Left ventricle myocardium inferior (tissue), 1 donor: ENCODE measurements at regions not wholly inside any gene's neighbourhood (a gene's known extent, or its start where the extent isn't known, plus 50 kb on each side); places are given as distances from the start of the nearest gene placed in this dataset.
A peak's percentile ranks its signal among the peaks of the same experiment; 100 is the strongest.

ENCODE experiments used
- DNase-seq: peaks from one replicate; pipeline ENCODE4 v3.0.0-alpha.2; 2020
- H3K27ac ChIP-seq: fragments of 200-600 bp; replicated peaks from 2 replicates; pipeline ENCODE4 v1.8.0; 2021
- H3K27me3 ChIP-seq: fragments of 200-600 bp; 2 replicates; pipeline ENCODE4 v1.8.0; 2021; ENCODE audit warnings: low read depth
- H3K36me3 ChIP-seq: fragments of 200-600 bp; 2 replicates; pipeline ENCODE4 v1.8.0; 2021
- H3K4me1 ChIP-seq: fragments of 200-600 bp; 2 replicates; pipeline ENCODE4 v1.8.0; 2021
- H3K4me3 ChIP-seq: fragments of 200-600 bp; 2 replicates; pipeline ENCODE4 v1.8.0; 2021; ENCODE audit warnings: mild to moderate bottlenecking, moderate library complexity
- H3K9me3 ChIP-seq: fragments of 200-600 bp; replicated peaks from 2 replicates; pipeline ENCODE4 v1.8.0; 2021
- intact Hi-C: fragments of 100-400 bp; cut with micrococcal nuclease; formaldehyde crosslinking; loops from one replicate; pipeline ENCODE4 v1.11.0; 2022
- TF ChIP-seq, protein P1 (sequence below): fragments of 200-600 bp; IDR thresholded peaks from 2 replicates; pipeline ENCODE4 v1.8.0; 2021; ENCODE audit warnings: antibody characterized with exemption, mild to moderate bottlenecking, borderline replicate concordance
- donor health status: DM: no; HTN: yes; CAD: no; lungs with severe emphysema.

DNA sequence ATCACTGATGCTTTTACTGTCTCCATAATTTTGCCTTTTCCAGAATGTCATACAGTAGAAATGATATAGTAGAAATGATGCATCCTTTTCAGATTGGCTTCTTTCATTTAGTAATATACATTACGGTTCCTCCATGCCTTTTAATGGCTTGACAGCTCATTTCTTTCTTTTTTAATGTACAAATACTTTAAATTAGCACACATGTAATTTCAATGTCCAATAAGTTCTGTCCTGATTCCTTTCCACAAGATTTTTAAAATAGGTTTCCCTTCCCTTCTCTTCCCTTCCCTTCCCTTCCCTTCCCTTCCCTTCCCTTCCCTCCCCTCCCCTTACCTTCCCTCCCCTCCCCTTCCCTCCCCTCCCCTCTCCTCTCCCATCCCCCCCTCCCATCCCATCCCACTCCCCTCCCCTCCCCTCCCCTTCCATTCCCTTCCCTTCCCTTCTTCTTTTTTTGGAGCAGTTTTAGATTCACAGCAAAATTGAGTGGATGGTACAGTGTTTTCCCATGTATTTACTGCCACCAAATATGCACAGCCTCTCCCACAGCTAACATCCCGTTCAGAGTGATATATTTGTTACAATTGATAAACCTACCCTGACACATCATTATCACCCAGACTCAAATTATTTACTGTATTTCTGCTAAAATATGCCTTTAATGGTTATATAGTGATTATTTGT, 398.8 kb downstream of the RNF144B start:
- TF ChIP-seq, protein P1, sequence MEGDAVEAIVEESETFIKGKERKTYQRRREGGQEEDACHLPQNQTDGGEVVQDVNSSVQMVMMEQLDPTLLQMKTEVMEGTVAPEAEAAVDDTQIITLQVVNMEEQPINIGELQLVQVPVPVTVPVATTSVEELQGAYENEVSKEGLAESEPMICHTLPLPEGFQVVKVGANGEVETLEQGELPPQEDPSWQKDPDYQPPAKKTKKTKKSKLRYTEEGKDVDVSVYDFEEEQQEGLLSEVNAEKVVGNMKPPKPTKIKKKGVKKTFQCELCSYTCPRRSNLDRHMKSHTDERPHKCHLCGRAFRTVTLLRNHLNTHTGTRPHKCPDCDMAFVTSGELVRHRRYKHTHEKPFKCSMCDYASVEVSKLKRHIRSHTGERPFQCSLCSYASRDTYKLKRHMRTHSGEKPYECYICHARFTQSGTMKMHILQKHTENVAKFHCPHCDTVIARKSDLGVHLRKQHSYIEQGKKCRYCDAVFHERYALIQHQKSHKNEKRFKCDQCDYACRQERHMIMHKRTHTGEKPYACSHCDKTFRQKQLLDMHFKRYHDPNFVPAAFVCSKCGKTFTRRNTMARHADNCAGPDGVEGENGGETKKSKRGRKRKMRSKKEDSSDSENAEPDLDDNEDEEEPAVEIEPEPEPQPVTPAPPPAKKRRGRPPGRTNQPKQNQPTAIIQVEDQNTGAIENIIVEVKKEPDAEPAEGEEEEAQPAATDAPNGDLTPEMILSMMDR: no peak
- peaks cover 23% of the 10 kb centered on the region for H3K9me3 ChIP-seq
- no peaks in the 10 kb centered on the region for H3K27me3 ChIP-seq
- intact Hi-C loops: no loop called here
- H3K27ac ChIP-seq: no peak overlapping the region
- no peaks in the 10 kb centered on the region for H3K4me1 ChIP-seq
- no peak overlapping the region for H3K4me3 ChIP-seq
- no peak for DNase-seq
- H3K36me3 ChIP-seq: no peaks in the 10 kb centered on the region

DNA sequence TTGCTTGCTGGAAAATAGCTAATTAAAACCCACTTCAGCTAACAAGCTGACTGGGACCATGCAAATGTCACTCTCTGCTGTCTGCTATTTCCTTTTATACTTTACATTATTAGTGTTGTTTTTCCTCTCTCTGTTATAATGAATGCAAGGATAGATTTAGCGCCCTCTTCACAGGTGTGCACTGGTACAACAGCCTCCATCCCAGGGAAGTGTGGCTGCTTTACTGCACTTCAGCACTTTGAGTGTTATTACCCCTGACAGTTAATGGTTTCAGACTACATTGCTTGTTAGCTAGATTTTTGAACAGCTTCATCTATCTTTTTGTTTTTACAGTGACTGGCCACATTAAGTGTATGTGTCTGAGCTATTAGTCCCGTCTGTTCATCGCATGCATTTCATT, 405.7 kb downstream of the RNF144B start:
- no peak for DNase-seq
- Histone ChIP-seq H3K36me3 (no peaks in the 10 kb centered on the region), H3K9me3 (peaks cover 8% of the 10 kb centered on the region), H3K27ac (no peak overlapping the region), H3K4me1 (no peaks in the 10 kb centered on the region), H3K27me3 (no peaks in the 10 kb centered on the region), H3K4me3 (no peak overlapping the region)
- intact Hi-C loops: no loop called here
- TF ChIP-seq, protein P1: no peak

DNA sequence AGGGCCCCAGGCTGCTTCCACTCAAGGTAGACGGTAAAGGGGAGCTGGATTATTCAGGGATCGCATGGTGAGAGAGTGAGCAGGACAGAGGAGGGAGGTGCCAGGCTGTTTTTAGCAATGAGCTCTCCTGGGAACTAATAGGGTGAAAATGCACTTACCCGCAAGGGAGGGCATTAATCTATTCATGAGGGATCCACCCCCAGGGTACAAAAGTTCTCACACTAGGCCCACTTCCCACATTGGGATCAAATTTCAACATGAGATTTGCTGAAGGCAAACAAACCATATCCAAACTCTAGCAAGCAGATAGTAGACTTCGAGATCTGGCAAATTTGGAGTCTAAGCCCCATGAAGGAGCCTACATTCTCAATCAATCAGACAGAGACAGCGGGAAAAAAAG, 408.6 kb downstream of the RNF144B start:
- Histone ChIP-seq H3K27ac (no peak overlapping the region), H3K27me3 (no peaks in the 10 kb centered on the region), H3K36me3 (no peaks in the 10 kb centered on the region), H3K4me3 (no peak overlapping the region), H3K9me3 (no peaks in the 10 kb centered on the region), H3K4me1 (no peaks in the 10 kb centered on the region)
- intact Hi-C loops: no loop called here
- TF ChIP-seq, protein P1: no peak
- DNase-seq: no peak

DNA sequence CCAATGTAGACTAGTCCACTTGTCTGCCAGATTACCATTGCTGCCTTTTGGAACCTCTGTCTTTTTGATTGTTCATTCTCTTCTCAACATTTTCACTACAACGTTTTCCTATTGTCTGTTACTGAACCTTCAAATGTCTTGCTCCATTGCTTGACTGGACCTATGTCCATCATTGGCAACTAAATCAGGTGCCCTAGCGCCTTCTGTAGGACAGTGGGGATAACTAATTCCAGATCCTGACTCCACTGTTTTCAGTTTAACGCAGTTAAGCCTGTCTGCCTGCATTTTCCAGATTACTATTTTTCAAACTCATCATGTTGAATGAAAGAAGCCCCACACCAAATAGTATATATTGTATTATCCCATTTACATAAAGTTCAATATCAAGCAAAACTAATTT, 433.6 kb downstream of the RNF144B start:
- no peak for DNase-seq
- Histone ChIP-seq H3K4me3 (no peak overlapping the region), H3K27ac (no peak overlapping the region), H3K4me1 (no peaks in the 10 kb centered on the region), H3K36me3 (no peaks in the 10 kb centered on the region), H3K27me3 (no peaks in the 10 kb centered on the region), H3K9me3 (peaks cover 54% of the 10 kb centered on the region)
- intact Hi-C loops: no loop called here
- TF ChIP-seq, protein P1: no peak

DNA sequence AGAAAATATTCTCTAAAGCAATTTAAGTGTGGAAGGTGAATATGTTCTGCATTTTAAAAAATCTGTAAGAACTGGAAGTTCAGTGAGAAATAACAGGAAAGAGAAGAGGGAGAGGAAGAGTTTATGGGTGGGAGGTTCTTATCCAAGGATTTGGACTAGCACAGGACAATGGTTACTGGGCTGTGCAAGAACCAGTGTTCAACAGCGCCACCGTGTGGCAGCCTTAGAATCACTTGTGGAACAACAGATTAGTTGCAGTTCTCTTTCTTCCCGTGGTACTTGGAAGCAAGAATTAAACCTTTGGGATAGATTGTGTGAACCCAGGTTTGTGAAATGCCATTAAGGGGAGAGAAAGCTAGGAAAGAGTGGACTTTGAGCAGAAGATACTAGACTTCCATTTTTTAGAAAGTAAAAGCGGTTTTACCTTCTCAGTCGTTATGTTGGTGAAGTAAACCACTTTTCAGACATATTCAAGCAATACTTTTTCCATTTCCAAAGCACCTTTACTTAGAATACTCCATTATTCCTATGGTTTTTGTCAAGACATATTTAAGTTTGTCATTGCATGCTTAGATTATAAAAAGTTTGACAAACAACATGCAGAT, 436.7 kb downstream of the RNF144B start:
- Histone ChIP-seq H3K4me3 (no peak overlapping the region), H3K36me3 (no peaks in the 10 kb centered on the region), H3K4me1 (no peaks in the 10 kb centered on the region), H3K27me3 (no peaks in the 10 kb centered on the region), H3K27ac (no peak overlapping the region), H3K9me3 (peaks cover 58% of the 10 kb centered on the region)
- intact Hi-C loops: no loop called here
- DNase-seq: no peak
- TF ChIP-seq, protein P1: peak; percentile 29
